NB4 (cell line): ENCODE measurements at regions not wholly inside any gene's neighbourhood (a gene's known extent, or its start where the extent isn't known, plus 50 kb on each side); places are given as distances from the start of the nearest gene placed in this dataset.

Experiments used
- POLR2A ChIP-seq: IDR thresholded peaks from 2 replicates; pipeline ENCODE4 v1.6.1; 2011; ENCODE audit warnings: mild to moderate bottlenecking; ENCODE audit not compliant: insufficient read length; ENCODE audit errors: extremely low read depth
- TF ChIP-seq, protein P1 (sequence below): IDR thresholded peaks from one replicate; pipeline ENCODE4 v1.5.1; 2012; ENCODE audit warnings: low read depth, low read length

DNA sequence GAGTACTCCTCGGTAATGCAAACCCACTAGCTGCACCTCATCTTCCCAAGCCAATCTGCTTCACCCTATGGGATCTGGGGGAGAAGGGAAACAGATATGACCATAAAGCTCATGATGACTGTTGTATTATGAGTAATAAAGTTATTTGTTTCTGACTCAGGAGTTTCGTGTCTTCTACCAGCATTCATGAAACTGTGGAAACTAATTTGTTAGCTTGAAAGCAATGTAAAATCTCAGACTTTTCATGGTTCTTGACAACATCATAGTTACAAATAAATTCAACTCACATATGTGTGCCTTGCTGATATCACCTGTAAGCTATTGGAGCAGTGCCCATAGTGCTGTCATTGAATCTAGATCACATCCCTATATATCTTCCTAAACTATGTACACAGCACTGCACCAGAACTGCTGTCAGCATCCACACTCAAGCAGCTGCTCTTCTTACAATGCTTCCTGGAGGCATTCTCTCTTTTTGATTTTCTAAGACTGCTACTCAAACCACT lies 135.6 kb upstream of the KYNU start:
- no peak for TF ChIP-seq POLR2A
- TF ChIP-seq, protein P1, sequence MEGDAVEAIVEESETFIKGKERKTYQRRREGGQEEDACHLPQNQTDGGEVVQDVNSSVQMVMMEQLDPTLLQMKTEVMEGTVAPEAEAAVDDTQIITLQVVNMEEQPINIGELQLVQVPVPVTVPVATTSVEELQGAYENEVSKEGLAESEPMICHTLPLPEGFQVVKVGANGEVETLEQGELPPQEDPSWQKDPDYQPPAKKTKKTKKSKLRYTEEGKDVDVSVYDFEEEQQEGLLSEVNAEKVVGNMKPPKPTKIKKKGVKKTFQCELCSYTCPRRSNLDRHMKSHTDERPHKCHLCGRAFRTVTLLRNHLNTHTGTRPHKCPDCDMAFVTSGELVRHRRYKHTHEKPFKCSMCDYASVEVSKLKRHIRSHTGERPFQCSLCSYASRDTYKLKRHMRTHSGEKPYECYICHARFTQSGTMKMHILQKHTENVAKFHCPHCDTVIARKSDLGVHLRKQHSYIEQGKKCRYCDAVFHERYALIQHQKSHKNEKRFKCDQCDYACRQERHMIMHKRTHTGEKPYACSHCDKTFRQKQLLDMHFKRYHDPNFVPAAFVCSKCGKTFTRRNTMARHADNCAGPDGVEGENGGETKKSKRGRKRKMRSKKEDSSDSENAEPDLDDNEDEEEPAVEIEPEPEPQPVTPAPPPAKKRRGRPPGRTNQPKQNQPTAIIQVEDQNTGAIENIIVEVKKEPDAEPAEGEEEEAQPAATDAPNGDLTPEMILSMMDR, result no peak
